Right ventricle myocardium inferior (tissue), 1 donor: ENCODE measurements at regions not wholly inside any gene's neighbourhood (a gene's known extent, or its start where the extent isn't known, plus 50 kb on each side); places are given as distances from the start of the nearest gene placed in this dataset.

Experiments used
- ATAC-seq: fragments of 200-7000 bp; cut with Tn5 transposase; one replicate; pipeline ENCODE4 v1.9.1; 2020; ENCODE audit warnings: mild to moderate bottlenecking, moderate library complexity
- DNase-seq: peaks from one replicate; pipeline ENCODE4 v3.0.0; 2021; ENCODE audit errors: missing footprints
- intact Hi-C: fragments of 100-400 bp; cut with DNase I; formaldehyde crosslinking; loops from one replicate; pipeline ENCODE4 v1.11.0; 2022
- donor health status: DM: no; HTN: yes; CAD: no; lungs with severe emphysema.

DNA sequence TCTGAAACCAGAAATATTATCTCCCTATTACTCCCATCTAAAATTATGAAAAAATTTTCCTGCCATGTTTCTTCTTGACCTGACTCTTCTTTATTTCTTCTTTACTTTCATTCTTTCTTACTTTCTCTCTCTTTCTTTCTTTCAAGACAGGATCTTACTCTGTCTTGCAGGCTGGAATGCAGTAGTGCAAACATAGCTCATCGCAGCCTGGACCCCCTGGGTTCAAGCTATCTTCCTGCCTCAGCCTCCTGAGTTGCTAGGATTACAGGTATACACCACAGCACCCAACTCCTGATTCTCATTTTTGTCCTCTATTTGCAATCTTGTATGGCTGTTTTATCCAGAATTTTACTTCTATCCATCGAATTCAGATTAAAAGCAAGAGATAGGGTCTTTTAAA is 631.1 kb downstream of the TBC1D4 start:
- ATAC-seq (no peak), DNase-seq (no peak)
- intact Hi-C loops = no loop called here

DNA sequence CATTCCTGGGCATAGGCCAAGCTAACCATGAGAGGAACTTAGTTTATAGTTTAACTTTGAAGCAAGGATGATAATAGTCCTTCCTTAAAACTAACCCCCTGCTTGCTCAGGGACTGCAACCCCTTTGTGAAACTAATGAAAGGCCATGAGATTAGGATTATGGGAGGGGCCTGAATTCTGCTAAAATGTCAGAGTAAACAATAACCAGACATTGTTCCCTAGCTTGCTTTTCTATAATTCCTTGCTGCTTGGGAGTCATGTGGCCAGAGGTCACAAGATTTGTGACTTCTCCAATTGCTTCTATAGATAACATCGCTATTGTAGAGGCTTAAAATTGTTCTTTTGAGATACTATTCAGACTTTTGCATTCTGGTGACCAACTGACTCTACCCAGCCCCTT is 634.0 kb downstream of the TBC1D4 start:
- ATAC-seq (no peak), DNase-seq (no peak)
- intact Hi-C loops = no loop called here

GRCh38 chr13:74845806-74846205 is 636.2 kb downstream of the TBC1D4 start:
- ATAC-seq (no peak), DNase-seq (no peak)
- intact Hi-C loops = no loop called here

DNA sequence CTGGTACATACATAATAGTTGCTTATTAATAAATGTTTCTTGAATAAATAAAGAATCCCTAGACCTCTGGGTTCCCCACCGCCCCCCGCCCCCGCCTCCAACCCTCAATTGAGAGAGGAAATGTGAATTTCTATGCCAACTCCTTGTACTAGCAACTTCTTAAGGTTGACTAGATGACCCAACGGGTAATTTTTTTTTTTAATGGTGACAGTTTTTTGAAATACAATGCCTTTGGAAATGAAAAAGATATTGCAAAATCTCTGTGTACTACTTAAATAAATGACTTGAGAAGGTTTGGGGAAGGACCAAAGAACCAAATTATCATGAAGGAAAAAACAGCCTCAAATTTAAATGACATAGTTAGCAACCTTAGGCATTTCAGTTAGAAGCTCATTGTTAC is 640.3 kb downstream of the TBC1D4 start:
- no peak for DNase-seq
- no peak for ATAC-seq
- intact Hi-C loops = no loop called here

- intact Hi-C loops = no loop called here
- no peak for DNase-seq
- ATAC-seq = no peak
Observed at GRCh38 chr13:74841123-74841522, 640.8 kb downstream of the TBC1D4 start.

- DNase-seq = no peak
- ATAC-seq = no peak
- intact Hi-C loops = no loop called here
Observed at GRCh38 chr13:74839656-74840055, 642.3 kb downstream of the TBC1D4 start.

- no peak for ATAC-seq
- no peak for DNase-seq
- intact Hi-C loops = no loop called here
Observed at GRCh38 chr13:74838096-74838495, 643.9 kb downstream of the TBC1D4 start.

DNA sequence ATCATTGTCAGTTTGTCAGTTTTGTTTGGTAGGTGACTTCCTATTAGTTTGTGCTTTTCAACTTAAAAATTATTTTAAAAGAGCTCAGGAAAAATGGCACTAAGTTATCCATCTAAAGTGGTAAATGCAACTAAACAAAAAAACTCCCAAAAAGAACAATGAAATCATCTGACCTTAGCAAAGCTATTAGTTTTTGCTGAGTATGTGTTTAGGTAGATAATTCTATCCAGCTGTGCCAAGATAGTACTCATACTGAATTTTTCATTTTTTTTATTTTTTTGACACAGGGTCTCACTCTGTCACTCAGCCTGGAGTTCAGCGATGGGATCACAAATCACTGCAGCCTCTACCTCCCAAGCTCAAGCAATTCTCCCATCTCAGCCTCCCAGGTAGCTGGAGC is 645.3 kb downstream of the TBC1D4 start:
- intact Hi-C loops = no loop called here
- DNase-seq (no peak), ATAC-seq (no peak)

- intact Hi-C loops = no loop called here
- DNase-seq (no peak), ATAC-seq (no peak)
Observed at GRCh38 chr13:74835579-74835978, 646.4 kb downstream of the TBC1D4 start.

DNA sequence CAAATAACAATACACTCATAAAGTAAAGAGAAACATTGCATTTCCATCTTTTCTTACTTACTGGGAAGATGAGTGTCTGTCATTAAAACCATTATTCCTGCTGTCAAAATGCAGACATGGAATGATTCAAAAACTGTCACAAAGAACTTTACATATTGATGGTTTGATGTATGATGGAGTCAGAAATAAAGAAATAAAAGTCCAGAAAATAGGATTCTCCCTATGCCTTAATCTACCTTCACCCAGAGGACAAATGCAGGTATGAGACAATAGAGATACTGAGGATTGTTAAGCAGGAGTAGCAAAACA is 656.1 kb downstream of the TBC1D4 start:
- intact Hi-C loops = no loop called here
- DNase-seq (no peak), ATAC-seq (no peak)

DNA sequence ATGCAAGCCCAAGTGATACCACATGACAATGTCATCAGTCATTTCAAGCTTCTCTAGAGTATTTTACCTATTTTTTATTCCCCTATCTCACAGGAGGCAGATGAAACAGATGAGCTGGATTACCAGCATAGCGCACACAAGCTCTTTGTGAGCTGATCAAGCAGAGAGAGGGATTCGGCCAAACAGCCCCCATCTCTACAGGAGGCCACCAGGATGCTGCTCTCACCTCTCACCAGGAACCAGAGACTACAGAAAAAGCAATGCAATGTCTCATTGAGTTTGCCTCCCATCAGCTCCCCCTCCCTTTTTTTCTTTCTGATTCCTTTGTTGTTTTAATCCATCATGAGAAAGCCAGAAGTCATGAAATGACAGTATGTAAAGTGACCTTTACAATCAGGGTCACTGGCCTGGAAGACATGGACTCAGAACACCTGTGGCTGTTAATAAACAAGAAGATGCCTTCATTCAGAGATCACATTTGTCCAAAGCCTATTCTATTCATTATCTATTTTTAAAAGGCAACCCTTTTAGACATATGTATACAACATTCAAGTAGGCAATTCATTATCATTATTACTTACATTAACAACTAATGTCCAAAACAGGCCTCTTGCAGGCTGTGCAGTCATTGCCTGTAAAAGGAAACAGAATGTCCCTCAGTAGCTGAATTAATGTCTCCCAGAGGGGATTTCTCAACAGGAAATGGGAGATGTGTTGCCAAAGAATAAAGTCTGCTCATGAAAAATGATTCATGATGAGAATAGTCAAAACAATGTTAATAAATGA is 656.6 kb downstream of the TBC1D4 start:
- intact Hi-C loops = no loop called here
- ATAC-seq = no peak
- no peak for DNase-seq

GRCh38 chr13:74820809-74821208 is 661.2 kb downstream of the TBC1D4 start:
- ATAC-seq = no peak

DNA sequence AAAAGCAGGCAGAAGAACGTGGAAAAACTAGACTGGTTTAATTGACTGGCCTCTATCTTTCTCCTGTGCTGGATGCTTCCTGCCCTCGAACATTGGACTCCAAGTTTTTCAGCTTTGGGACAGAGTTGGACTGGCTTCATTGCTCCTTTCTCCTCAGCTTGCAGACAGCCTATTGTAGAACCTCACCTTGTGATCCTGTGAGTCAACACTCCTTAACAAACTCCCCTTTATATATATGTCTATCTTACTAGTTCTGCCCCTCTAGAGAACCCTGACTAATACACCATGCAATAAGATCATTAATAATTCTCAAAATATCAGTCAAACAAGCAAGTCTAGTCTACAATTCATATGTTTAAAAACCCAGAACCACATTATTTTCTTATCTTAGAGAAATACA is 662.4 kb downstream of the TBC1D4 start:
- DNase-seq = no peak
- intact Hi-C loops = no loop called here
- ATAC-seq = no peak

More at GRCh38 chr13:74820809-74821208, 661.2 kb downstream of the TBC1D4 start:
- DNase-seq = no peak
- intact Hi-C loops = no loop called here

DNA sequence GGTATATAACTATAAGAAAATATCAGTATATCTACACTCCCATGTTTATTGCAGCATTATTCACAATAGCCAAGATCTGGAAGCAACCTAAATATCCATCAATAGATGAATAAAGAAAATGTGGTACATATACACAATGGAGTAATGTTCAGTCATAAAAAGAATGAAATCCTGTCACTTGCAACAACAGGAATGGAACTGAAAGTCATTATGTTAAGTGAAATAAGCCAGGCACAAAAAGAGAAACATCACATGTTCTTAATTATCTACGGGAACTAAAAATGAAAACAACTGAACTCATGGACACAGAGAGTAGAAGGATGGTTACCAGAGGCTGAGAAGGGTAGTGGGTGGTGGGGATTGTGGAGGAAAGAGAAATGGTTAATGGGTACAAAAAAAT is 665.2 kb downstream of the TBC1D4 start:
- ATAC-seq (no peak), DNase-seq (no peak)
- intact Hi-C loops = no loop called here

- intact Hi-C loops = no loop called here
- no peak for DNase-seq
- no peak for ATAC-seq
Observed at GRCh38 chr13:74796157-74796556, 662.0 kb upstream of the KLF12 start.

- intact Hi-C loops = no loop called here
- ATAC-seq (no peak), DNase-seq (no peak)
Observed at GRCh38 chr13:74795526-74795925, 661.3 kb upstream of the KLF12 start.

- no peak for DNase-seq
- no peak for ATAC-seq
- intact Hi-C loops = no loop called here
Observed at GRCh38 chr13:74794582-74794981, 660.4 kb upstream of the KLF12 start.

- DNase-seq (no peak), ATAC-seq (no peak)
- intact Hi-C loops = no loop called here
Observed at GRCh38 chr13:74794147-74794546, 659.9 kb upstream of the KLF12 start.

GRCh38 chr13:74784959-74785358 is 650.8 kb upstream of the KLF12 start:
- intact Hi-C loops = no loop called here
- ATAC-seq (no peak), DNase-seq (no peak)

DNA sequence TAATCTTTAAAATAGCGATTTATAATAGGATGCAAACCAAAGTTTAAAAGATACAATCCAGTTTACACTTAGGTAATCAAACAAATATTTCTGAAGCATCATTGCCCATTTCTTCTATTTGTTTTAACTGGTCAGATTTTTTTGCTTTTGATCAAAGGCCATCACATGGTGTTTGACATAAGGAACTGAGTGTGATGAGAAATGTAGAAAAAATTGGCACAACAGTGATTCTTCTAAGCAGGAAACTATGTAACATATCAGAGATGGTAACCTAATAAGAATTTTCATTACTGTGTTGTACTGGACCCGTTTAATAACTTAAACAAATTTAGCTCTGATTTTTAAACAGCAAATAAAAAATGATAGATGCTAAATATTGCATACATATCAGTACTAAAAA is 644.7 kb upstream of the KLF12 start:
- intact Hi-C loops = no loop called here
- DNase-seq (no peak), ATAC-seq (no peak)

GRCh38 chr13:74778087-74778486 is 643.9 kb upstream of the KLF12 start:
- intact Hi-C loops = no loop called here
- ATAC-seq (no peak), DNase-seq (no peak)
